ENCODE measurements at regions not wholly inside any gene's neighbourhood (a gene's known extent, or its start where the extent isn't known, plus 50 kb on each side); places are given as distances from the start of the nearest gene placed in this dataset.

- TF ChIP-seq CTCF (IDR thresholded peaks at IDR 0.05; ENCODE audit: insufficient read depth, low read depth, low read length, missing control alignments): no peak
- DNase-seq (ENCODE audit: low read depth): no peak
- no peak overlapping the region for H3K4me3 ChIP-seq (ENCODE audit: low read length)
Measured at GRCh38 chr5:93810780-93811179, 69.4 kb upstream of the POU5F2 start.

- no peak for TF ChIP-seq CTCF (IDR thresholded peaks at IDR 0.05; ENCODE audit: insufficient read depth, low read depth, low read length, missing control alignments)
- no peak overlapping the region for H3K4me3 ChIP-seq (ENCODE audit: low read length)
- DNase-seq (ENCODE audit: low read depth): no peak
Measured at GRCh38 chr5:93809430-93809829, 68.0 kb upstream of the POU5F2 start.

- no peak overlapping the region for H3K4me3 ChIP-seq (ENCODE audit: low read length)
- TF ChIP-seq CTCF (IDR thresholded peaks at IDR 0.05; ENCODE audit: insufficient read depth, low read depth, low read length, missing control alignments): no peak
- DNase-seq (ENCODE audit: low read depth): no peak
Measured at GRCh38 chr5:93807846-93808245, 66.4 kb upstream of the POU5F2 start.

- DNase-seq (ENCODE audit: low read depth): no peak
- TF ChIP-seq CTCF (IDR thresholded peaks at IDR 0.05; ENCODE audit: insufficient read depth, low read depth, low read length, missing control alignments): no peak
- no peak overlapping the region for H3K4me3 ChIP-seq (ENCODE audit: low read length)
Measured at GRCh38 chr5:93805616-93806379, 64.4 kb upstream of the POU5F2 start.

- peak; percentile 85 for DNase-seq (ENCODE audit: low read depth)
- H3K4me3 ChIP-seq (ENCODE audit: low read length): no peak overlapping the region
- TF ChIP-seq CTCF (IDR thresholded peaks at IDR 0.05; ENCODE audit: insufficient read depth, low read depth, low read length, missing control alignments): peak; percentile 55
Measured at GRCh38 chr5:93800988-93801811, 59.8 kb upstream of the POU5F2 start.

GRCh38 chr5:93794954-93795353 lies 53.6 kb upstream of the POU5F2 start:
- DNase-seq (ENCODE audit: low read depth): peak; percentile 9
- H3K4me3 ChIP-seq (ENCODE audit: low read length): no peak overlapping the region
- no peak for TF ChIP-seq CTCF (IDR thresholded peaks at IDR 0.05; ENCODE audit: insufficient read depth, low read depth, low read length, missing control alignments)

Measured in epithelial cell of esophagus (primary cell).